ENCODE measurements at regions not wholly inside any gene's neighbourhood (a gene's known extent, or its start where the extent isn't known, plus 50 kb on each side); places are given as distances from the start of the nearest gene placed in this dataset.

- H3K9ac ChIP-seq (ENCODE audit: low read depth, low read length, poor library complexity, severe bottlenecking) = no peak overlapping the region
- no peak for TF ChIP-seq EZH2phosphoT487 (IDR thresholded peaks at IDR 0.05; ENCODE audit: borderline replicate concordance)
- TF ChIP-seq, protein P1, sequence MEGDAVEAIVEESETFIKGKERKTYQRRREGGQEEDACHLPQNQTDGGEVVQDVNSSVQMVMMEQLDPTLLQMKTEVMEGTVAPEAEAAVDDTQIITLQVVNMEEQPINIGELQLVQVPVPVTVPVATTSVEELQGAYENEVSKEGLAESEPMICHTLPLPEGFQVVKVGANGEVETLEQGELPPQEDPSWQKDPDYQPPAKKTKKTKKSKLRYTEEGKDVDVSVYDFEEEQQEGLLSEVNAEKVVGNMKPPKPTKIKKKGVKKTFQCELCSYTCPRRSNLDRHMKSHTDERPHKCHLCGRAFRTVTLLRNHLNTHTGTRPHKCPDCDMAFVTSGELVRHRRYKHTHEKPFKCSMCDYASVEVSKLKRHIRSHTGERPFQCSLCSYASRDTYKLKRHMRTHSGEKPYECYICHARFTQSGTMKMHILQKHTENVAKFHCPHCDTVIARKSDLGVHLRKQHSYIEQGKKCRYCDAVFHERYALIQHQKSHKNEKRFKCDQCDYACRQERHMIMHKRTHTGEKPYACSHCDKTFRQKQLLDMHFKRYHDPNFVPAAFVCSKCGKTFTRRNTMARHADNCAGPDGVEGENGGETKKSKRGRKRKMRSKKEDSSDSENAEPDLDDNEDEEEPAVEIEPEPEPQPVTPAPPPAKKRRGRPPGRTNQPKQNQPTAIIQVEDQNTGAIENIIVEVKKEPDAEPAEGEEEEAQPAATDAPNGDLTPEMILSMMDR (conservative IDR thresholded peaks at IDR 0.05; ENCODE audit: low read length) = no peak
These were observed 84.7 kb upstream of the BRD7 start for GRCh38 chr16:50453446-50453845.

GRCh38 chr16:50451951-50452508 lies 83.2 kb upstream of the BRD7 start:
- Histone ChIP-seq H3K79me2 (ENCODE audit: insufficient read depth, low read length) (no peaks in the 10 kb centered on the region), H3K27me3 (ENCODE audit: insufficient read depth, low read length, poor library complexity, severe bottlenecking) (no peaks in the 10 kb centered on the region), H3K9ac (ENCODE audit: low read depth, low read length, poor library complexity, severe bottlenecking) (no peak overlapping the region), H3K4me2 (ENCODE audit: low read depth, low read length, poor library complexity, severe bottlenecking) (no peak overlapping the region), H3K4me1 (ENCODE audit: insufficient read depth, low read length, poor library complexity, severe bottlenecking) (no peaks in the 10 kb centered on the region), H3K4me3 (ENCODE audit: low read length, poor library complexity, severe bottlenecking) (no peak overlapping the region), H3F3A (ENCODE audit: low read depth) (no peaks in the 10 kb centered on the region), H3K9me3 (ENCODE audit: insufficient read depth, low read depth, low read length) (no peaks in the 10 kb centered on the region), H4K20me1 (ENCODE audit: insufficient read depth, low read length, poor library complexity, severe bottlenecking) (no peaks in the 10 kb centered on the region), H3K9me2 (replicated peaks; ENCODE audit: low read depth, low read length) (no peaks in the 10 kb centered on the region), H2AFZ (ENCODE audit: low read length) (no peak overlapping the region), H3K36me3 (ENCODE audit: insufficient read depth, low read length) (no peaks in the 10 kb centered on the region)
- TF ChIP-seq, protein P1 (conservative IDR thresholded peaks at IDR 0.05; ENCODE audit: low read length) = no peak
- no peak for TF ChIP-seq EZH2phosphoT487 (IDR thresholded peaks at IDR 0.05; ENCODE audit: borderline replicate concordance)

More at GRCh38 chr16:50453446-50453845, 84.7 kb upstream of the BRD7 start:
- H4K20me1 ChIP-seq (ENCODE audit: insufficient read depth, low read length, poor library complexity, severe bottlenecking) = no peaks in the 10 kb centered on the region
- H3K9me3 ChIP-seq (ENCODE audit: insufficient read depth, low read depth, low read length) = no peaks in the 10 kb centered on the region
- no peaks in the 10 kb centered on the region for H3F3A ChIP-seq (ENCODE audit: low read depth)
- no peaks in the 10 kb centered on the region for H3K79me2 ChIP-seq (ENCODE audit: insufficient read depth, low read length)
- no peak overlapping the region for H2AFZ ChIP-seq (ENCODE audit: low read length)
- no peak overlapping the region for H3K4me2 ChIP-seq (ENCODE audit: low read depth, low read length, poor library complexity, severe bottlenecking)
- H3K9me2 ChIP-seq (replicated peaks; ENCODE audit: low read depth, low read length) = no peaks in the 10 kb centered on the region
- no peaks in the 10 kb centered on the region for H3K36me3 ChIP-seq (ENCODE audit: insufficient read depth, low read length)
- no peaks in the 10 kb centered on the region for H3K4me1 ChIP-seq (ENCODE audit: insufficient read depth, low read length, poor library complexity, severe bottlenecking)
- no peak overlapping the region for H3K4me3 ChIP-seq (ENCODE audit: low read length, poor library complexity, severe bottlenecking)
- H3K27me3 ChIP-seq (ENCODE audit: insufficient read depth, low read length, poor library complexity, severe bottlenecking) = no peaks in the 10 kb centered on the region

- no peaks in the 10 kb centered on the region for H3K9me3 ChIP-seq (ENCODE audit: insufficient read depth, low read depth, low read length)
- no peaks in the 10 kb centered on the region for H3K79me2 ChIP-seq (ENCODE audit: insufficient read depth, low read length)
- H2AFZ ChIP-seq (ENCODE audit: low read length) = no peak overlapping the region
- H3K9me2 ChIP-seq (replicated peaks; ENCODE audit: low read depth, low read length) = no peaks in the 10 kb centered on the region
- H3K4me2 ChIP-seq (ENCODE audit: low read depth, low read length, poor library complexity, severe bottlenecking) = no peak overlapping the region
- H3K9ac ChIP-seq (ENCODE audit: low read depth, low read length, poor library complexity, severe bottlenecking) = no peak overlapping the region
- no peaks in the 10 kb centered on the region for H3F3A ChIP-seq (ENCODE audit: low read depth)
- H4K20me1 ChIP-seq (ENCODE audit: insufficient read depth, low read length, poor library complexity, severe bottlenecking) = no peaks in the 10 kb centered on the region
- H3K4me3 ChIP-seq (ENCODE audit: low read length, poor library complexity, severe bottlenecking) = no peak overlapping the region
- H3K4me1 ChIP-seq (ENCODE audit: insufficient read depth, low read length, poor library complexity, severe bottlenecking) = no peaks in the 10 kb centered on the region
- no peaks in the 10 kb centered on the region for H3K27me3 ChIP-seq (ENCODE audit: insufficient read depth, low read length, poor library complexity, severe bottlenecking)
- TF ChIP-seq, protein P1 (conservative IDR thresholded peaks at IDR 0.05; ENCODE audit: low read length) = no peak
- no peak for TF ChIP-seq EZH2phosphoT487 (IDR thresholded peaks at IDR 0.05; ENCODE audit: borderline replicate concordance)
- H3K36me3 ChIP-seq (ENCODE audit: insufficient read depth, low read length) = no peaks in the 10 kb centered on the region
These were observed 82.2 kb upstream of the BRD7 start for GRCh38 chr16:50450957-50451356.
